ENCODE measurements at regions not wholly inside any gene's neighbourhood (a gene's known extent, or its start where the extent isn't known, plus 50 kb on each side); places are given as distances from the start of the nearest gene placed in this dataset.
A peak's percentile ranks its signal among the peaks of the same experiment; 100 is the strongest.

DNA sequence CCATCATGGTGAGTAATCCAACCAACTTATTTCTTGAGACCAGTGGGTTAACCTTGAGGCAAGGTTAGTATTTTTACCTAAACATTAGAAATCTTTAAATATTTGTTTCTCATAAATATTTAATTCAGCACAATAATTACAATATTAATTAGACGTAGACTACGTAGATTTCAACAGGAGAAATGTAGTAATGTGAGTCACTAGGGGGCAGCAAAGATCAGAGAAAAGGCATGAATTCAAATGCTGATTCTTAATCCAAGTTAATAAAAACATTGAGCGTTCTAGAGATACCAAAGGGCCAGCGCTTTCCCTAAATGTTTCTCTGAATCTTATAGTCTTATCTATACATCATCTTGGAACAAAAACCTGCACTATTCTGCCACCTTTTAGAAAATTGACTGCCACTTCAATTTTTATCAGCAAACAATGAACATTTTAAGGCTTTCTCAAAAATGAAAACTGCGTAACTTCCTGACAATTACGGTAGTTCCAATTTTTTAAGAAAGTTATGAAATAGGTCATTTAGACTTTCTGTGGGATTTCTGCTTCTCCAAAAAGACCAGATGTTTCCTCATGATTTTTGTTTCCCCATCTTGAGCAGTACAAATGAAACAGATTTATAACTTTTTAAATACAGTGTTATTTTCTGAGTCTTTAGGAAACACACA is 180.7 kb downstream of the GASK1B start:
- peak; percentile 92 for ATAC-seq
- no peak for DNase-seq
- intact Hi-C loops (cut with micrococcal nuclease), result loop anchor here (2.0 to 5.0 kb wide), 2 partner anchors 181 to 265 kb away; partner anchors contain the start of gene GASK1B

DNA sequence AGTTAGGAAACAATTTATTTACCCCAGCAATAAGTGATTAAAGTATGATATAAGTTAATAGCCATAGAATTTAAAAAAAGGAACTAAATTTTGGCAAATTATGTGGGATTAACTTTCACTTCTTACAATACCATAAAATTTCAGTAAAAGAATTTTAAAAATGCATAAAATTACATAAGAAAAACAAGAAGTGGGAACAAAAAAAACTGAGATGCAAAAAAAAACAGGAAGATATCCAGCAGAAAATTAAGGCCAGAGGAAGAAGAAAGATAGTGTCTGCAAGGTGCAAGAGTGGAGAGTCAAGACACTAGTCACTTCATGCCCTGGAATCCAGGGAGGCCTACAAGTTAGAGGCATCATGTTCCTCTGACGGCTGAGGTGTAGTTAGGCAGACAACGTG is 184.2 kb downstream of the GASK1B start:
- ATAC-seq, result no peak
- no peak for DNase-seq
- intact Hi-C loops (cut with micrococcal nuclease), result no loop called here

DNA sequence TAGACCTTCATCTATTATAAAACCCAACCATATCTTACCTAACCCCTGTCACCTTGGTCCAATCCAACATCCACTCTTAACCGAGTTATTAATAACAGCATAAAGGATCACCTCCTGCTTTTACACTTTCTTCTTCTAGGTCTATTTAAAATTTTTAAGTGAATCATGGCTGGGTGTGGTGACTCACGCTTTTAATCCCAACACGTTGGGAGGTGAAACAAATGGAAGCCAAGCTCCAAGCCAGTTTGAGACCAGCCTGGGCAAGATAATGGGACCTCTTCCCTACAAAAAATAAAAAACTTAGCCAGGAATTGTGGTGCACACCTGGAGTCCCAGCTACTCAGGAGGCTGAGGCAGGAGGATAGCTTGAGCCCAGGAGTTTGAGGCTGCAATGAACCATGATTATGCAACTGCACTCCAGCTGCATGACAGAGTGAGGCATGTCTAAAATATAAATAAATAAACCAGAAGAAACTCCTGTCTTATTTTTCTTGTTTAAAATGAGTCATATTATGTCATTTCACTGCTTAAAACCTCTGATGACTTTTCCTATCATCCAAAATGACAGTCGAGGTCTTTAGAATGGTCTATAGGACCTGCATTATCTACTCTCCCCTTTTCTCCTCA is 188.4 kb downstream of the GASK1B start:
- DNase-seq, result no peak
- no peak for ATAC-seq
- intact Hi-C loops (cut with micrococcal nuclease), result no loop called here

DNA sequence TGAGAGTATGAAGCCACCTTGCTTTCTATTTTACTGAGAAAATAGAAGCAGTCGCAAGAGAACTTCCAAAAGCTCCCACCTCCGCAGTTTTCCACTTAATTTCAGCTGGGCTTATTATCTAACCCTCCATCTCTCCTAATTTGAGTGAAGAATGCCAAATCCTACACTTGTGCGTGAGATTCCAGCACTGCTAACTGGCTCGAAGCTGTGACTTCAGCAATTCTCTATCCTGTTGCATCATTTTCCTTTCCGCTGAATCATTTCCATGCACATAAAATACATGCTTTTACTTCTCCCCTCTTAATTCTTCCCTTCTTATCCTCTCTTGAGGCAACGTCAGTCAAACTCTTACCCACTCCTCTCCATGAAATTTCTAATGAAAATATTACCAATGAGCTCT is 189.5 kb downstream of the GASK1B start:
- intact Hi-C loops (cut with micrococcal nuclease), result no loop called here
- DNase-seq (no peak), ATAC-seq (no peak)

DNA sequence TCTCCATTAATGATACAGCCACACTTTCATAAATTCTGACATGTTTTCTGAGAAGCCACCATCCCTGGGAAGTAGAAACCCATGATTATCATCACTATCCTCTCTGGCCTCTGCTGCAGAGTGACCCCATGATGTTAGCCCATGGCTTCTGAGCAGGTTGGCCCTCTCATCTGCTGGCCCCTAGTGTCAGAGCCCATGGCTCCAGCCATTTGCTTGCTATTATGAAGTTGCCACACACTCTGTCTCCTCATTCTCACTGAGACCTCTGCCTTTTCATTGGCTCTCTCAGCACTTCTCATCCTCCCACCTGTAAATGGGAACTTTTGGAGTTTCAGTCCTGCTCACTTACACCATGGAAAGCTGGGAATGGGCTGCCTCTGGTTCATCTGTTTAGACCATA is 192.7 kb downstream of the GASK1B start:
- DNase-seq, result no peak
- intact Hi-C loops (cut with micrococcal nuclease), result no loop called here
- no peak for ATAC-seq

DNA sequence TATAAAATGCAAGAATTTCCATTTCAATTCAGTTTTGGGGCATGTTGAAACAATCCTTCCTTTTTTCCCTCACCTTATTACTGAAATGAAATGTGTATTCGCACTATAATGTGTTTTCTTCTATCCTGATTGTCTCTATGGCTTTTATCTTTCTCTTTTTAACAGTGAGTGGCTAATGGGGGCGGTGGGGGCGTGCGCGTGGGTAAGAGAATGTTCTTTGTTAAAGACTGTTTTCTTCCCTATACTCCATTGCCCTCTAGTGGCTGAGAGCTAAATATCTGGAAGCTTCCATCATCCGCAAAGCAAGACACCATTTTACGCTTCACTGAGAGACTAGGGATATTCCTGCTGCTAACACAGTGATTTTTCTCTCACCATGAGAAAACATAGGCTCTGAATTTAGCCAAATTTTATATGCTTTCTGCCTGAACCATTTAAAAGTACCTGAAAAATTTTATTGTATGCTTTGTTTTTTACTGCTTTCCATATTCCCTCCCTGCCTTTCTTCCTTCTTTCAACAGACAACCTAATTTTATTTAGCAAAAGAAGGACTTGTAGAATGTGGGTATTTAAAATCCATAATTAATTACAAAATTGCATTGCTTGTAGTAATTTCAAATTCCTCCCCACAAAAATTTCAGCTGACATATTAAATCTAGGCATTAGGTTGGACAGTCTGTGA is 194.0 kb downstream of the GASK1B start:
- intact Hi-C loops (cut with micrococcal nuclease), result loop anchor here (10.0 kb wide), 1 partner anchor 764 kb away; no protein-coding TSS in a partner anchor
- DNase-seq (peak; percentile 52), ATAC-seq (peak; percentile 72)

DNA sequence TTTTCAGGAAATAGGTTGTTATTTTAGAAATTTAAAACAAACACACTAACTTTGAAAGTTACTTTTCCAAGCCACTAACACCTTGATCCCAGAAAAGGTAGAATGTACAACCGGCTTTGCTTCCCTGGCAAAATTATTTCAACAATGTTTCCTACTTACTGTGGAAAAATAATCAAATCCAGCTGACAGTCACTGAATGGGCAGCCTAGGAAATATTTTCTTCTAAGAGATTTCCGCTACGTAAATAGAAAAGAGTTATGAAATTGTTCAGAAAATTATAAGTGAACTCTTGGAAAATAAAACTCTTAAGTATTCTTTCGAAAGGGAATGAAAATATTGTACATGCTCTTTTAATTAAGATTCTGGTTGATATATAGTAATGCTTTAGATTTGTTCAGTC is 195.7 kb downstream of the GASK1B start:
- intact Hi-C loops (cut with micrococcal nuclease), result loop anchor here (10.0 kb wide), 1 partner anchor 762 kb away; no protein-coding TSS in a partner anchor
- DNase-seq (no peak), ATAC-seq (no peak)

DNA sequence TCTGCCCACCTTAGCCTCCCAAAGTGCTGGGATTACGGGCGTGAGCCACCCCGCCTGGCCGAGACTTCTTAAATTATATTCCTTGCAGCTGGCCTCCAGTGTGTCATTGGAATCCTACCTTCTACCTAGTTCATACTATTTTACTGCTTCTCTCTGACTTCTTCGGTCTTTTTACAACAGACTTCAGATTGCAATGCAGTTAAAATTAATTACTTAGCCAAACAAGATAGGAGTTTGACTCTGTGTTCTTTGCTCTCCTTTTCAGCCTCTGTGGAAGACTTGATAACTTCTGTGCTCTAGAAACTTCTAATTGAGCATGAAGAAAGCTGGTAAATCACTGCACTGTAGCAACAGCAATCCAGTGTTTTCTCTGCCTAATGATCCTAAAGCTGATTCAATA is 199.5 kb downstream of the GASK1B start:
- intact Hi-C loops (cut with micrococcal nuclease), result loop anchor here (10.0 kb wide), 1 partner anchor 758 kb away; no protein-coding TSS in a partner anchor
- DNase-seq, result no peak
- ATAC-seq, result no peak

DNA sequence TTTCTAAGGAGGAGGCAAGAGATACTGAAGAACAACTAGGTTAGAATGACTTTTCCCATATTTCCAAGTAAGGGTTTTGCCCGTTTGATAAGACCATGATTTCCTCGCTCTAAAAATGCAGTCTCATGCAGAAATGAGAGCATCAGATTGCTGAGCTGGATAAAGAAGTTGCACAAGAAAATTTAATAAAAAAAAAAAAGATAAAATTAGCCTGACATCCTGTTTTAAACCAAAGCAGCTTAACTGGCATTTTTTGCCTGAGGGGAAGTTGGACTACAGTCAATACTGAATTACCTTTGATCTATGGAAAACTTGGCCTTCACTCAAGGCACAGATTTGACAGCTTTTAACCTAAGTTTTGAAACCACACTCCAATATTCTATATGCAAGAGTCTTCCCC is 208.4 kb downstream of the GASK1B start:
- ATAC-seq (no peak), DNase-seq (no peak)
- intact Hi-C loops (cut with micrococcal nuclease), result no loop called here

DNA sequence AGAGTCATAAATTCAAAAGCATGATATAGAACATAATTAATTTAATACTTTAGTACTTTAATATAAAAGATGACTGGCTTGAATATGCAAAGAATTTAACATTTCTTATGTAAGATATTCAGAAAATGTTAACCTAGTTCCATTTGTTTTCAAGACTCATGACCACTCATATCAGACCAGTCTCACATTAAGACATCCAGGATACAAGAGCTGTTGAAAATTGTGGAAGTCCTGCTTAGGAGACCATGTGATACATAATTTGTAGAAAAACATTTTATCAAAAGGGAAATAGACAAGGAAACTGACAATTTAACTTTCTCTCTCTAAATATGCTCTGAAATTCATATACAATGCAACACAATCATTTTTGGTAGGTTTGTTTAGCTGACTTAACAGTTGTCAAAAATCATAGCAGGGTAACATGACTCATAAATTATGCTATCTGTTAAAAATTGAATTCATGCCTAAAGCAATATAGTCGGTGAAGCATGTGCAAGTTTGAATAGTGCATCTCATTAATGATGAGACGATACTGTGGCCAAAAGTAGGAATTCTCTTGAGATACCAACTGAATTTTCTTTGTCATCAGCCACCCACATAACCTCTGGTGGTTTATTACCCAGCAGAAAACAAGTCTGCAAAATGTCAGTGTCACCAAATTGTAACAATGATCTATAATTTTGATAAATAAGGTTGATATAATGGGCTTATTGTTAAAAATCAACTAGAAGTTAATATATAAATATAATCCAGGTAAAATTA is 211.4 kb downstream of the GASK1B start:
- ATAC-seq (no peak), DNase-seq (no peak)
- intact Hi-C loops (cut with micrococcal nuclease), result no loop called here

DNA sequence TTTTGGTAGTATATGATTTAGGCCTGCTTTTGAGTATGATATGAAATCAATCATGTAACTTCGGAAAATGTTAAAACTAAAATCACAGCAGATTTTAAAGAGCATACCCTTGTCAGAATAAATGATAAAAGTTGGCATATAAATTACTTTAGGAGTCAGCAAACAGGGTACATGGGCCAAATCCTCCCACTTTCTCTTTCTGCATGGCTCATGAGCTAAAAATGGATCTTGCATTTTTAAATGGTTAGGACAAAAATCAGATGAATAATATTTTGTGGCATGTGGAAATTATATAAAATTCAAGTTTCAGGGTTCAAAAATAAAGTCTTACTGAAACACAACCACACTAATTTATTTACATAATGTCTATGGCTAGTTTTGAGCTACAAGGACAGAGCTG is 214.9 kb downstream of the GASK1B start:
- intact Hi-C loops (cut with micrococcal nuclease), result no loop called here
- ATAC-seq (no peak), DNase-seq (no peak)

DNA sequence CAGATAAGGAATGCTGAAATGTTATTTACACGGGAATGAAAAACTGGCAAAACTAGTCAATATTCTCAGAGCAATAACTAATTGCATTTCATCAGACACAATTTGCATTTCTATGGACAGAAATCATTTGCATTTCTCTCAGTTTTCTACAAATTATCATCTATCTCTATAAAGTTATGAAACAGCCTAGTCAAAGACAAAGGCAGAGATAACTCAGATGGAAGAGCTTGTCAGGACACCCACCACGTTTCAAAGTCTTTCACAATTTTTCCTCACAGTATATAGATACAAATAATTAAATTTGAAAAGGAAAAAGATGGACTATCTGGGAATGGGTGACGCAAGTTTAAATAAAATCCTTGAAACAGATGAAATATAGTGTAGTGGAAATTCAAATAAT is 230.8 kb downstream of the GASK1B start:
- ATAC-seq, result no peak
- intact Hi-C loops (cut with micrococcal nuclease), result no loop called here

DNA sequence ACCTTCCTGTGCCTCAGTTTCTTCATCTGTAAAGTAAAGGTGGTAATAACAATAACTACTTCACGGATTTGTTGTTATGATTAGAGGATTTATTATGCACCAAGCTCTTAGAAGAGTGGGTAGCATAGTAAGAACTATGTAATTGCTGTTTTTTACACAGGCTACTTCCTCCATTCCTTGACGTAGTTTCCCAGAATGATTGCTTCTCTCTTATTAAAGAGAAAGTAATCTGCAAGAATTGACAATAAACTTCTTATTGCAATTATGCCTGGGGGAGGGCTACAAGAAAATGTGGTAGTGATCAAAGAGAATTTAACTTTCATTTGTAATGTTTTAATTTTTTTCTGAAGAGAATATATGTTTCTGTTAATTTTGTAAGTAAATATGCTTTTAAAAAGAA is 238.7 kb downstream of the GASK1B start:
- ATAC-seq, result no peak
- no peak for DNase-seq
- intact Hi-C loops (cut with micrococcal nuclease), result no loop called here

More for the DNA sequence above, 230.8 kb downstream of the GASK1B start:
- no peak for DNase-seq

DNA sequence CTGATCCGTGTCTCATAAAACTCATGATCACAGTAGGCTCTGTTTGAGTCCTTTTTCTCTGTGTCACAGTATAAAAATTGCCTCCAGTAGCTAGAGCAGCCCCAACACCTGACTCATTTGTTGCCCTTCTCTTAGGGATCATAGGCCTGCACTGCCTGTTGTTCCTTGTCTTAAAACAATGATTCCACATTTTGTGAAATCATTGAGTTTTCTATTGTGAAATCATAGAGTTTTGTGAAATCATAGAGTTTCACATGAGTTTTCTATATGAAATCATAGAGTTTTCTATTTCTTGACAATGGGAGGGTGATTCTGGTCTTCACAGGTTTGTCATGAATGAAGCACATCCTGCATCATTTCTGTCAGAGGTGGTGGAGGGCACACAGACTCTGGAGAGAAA is 239.9 kb downstream of the GASK1B start:
- ATAC-seq (no peak), DNase-seq (no peak)
- intact Hi-C loops (cut with micrococcal nuclease), result no loop called here

DNA sequence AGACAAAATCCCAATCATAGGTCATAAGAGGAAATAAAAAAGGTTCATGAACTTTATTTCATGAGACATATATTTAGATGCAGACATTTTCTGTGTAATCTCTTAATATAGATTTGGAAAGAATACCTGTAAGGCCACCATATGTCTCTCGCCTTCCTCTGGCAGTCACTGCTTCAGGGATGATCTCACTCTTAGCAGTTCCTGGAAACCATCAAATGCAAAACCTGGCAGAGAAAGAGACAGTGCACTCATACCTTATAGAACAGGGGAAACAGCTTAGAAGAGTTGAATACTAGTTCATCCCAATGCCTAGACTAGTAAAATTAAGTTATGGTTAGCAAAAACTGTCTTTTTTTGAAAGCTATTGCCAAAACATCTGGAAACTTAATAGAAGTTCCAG is 243.3 kb downstream of the GASK1B start:
- intact Hi-C loops (cut with micrococcal nuclease), result no loop called here
- DNase-seq, result no peak
- no peak for ATAC-seq

DNA sequence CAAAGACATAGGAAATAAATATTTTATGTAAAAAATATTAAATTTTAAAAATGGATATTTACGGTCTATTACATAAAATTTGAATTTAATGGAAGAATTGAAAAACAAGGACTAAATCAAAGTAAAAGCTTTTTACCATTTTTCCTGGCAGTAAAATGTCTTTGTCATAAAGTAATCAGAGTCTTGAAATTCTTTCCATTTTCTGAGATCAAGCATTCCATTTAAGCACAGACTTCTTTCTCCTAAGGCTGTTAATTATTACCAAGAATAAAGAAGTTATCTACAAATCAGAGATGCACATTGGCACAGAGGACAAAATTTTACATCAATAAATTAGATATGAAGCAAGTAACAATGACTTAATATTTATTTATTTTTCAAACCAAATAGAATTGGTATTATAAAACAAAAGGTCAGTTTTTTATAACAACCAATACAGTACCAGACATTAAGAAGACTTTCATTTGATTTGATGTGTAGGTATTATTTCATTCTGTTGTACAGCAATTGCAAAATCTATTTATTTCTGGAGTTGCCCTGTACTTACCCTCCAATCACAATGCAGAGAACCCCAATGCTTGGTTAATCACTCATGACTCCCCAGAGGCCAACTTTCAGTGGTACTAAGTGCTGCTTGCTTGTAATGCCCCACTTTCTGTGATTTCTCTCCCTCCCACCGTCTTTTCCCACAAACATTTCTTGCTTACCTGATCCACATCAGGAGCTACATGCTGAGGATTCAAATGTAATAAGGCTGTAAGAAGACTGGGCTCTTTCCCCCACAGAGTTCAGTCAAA is 254.6 kb downstream of the GASK1B start:
- ATAC-seq (no peak), DNase-seq (no peak)
- intact Hi-C loops (cut with micrococcal nuclease), result no loop called here

DNA sequence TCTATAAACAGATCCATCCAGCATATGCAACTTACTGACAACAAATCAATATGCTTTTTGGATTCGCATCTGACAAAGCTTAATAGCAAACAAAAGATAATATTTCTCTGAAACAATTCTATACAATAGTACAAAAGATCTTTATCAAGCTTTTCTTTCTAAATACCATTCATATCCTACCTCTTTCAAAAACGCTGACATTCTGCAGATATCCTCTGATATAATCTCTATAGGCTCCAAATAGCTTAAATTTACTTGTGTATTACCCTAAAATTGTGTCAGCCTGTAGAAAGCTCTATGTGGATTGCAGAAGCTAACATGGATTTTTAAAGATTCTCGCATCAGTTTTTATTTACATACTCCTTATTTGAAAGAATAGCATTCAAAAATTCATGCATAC is 260.6 kb downstream of the GASK1B start:
- intact Hi-C loops (cut with micrococcal nuclease), result no loop called here
- no peak for DNase-seq
- ATAC-seq, result no peak

DNA sequence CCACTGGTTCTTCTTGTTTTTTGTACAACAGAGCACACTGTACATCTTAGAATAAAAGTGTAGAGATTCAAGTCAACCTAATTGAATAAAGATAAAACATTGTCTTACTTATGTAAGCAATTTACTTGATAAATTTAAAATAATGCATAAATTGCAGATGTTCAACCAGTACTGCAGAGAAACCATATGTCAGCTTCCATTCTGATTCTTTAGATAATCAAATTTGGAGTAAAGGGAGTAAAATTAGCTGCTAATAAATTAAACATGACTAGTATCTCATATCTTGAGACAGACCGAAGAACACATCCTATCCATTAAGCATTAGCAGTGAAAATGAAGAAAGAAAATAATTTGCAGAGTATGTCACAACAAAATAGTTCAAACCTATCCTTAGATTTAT is 261.2 kb downstream of the GASK1B start:
- intact Hi-C loops (cut with micrococcal nuclease), result no loop called here
- ATAC-seq (no peak), DNase-seq (no peak)

DNA sequence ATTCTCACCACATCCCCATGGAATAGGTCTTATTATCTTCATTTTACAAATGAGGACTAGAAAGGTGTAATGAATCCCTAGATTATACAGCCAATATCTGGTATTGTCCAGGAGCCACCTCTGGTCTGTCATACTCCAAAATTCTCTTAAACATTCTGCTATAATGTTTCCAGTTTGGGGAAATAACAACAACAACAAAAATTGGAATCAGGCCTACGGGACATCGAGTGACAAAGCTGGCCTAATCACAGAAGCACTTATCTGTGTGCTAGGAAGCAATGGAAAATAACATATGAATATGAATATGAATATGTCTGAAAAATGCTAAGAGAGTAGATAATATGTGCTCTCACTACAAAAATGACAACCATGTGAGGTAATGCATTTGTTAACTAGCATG is 264.1 kb downstream of the GASK1B start:
- intact Hi-C loops (cut with micrococcal nuclease), result no loop called here
- no peak for DNase-seq
- no peak for ATAC-seq
